Mesenchymal stem cell (in vitro differentiated cells and primary cell): ENCODE measurements at regions not wholly inside any gene's neighbourhood (a gene's known extent, or its start where the extent isn't known, plus 50 kb on each side); places are given as distances from the start of the nearest gene placed in this dataset.

Experiments used
- DNase-seq: peaks from one replicate; pipeline ENCODE4 v3.0.0-alpha.2; 2013
- H2AFZ ChIP-seq: one replicate; pipeline ENCODE4 v1.6.1; 2013; ENCODE audit warnings: low read depth, mild to moderate bottlenecking, control low read depth, inconsistent platforms, low read length, moderate library complexity
- H2AK5ac ChIP-seq: 2 replicates; pipeline ENCODE4 v1.6.1; 2013; ENCODE audit warnings: low read length, moderate library complexity, mild to moderate bottlenecking, inconsistent platforms; ENCODE audit not compliant: severe bottlenecking
- H2BK120ac ChIP-seq: one replicate; pipeline ENCODE4 v1.6.1; 2013; ENCODE audit warnings: low read depth, mild to moderate bottlenecking, inconsistent platforms, low read length, moderate library complexity
- H2BK12ac ChIP-seq, 2 experiments: one replicate each; pipeline ENCODE4 v1.6.1; 2013; ENCODE audit warnings: inconsistent platforms in 2 of 2, low read length in 2 of 2, mild to moderate bottlenecking in 2 of 2, moderate library complexity in 2 of 2, control low read depth in 1 of 2
- H2BK15ac ChIP-seq: one replicate; pipeline ENCODE4 v1.6.1; 2013; ENCODE audit warnings: mild to moderate bottlenecking, low read depth, inconsistent platforms; ENCODE audit not compliant: poor library complexity, severe bottlenecking
- H2BK5ac ChIP-seq: 2 replicates; pipeline ENCODE4 v1.6.1; 2013; ENCODE audit warnings: low read depth, mild to moderate bottlenecking, low read length, control low read depth, inconsistent platforms; ENCODE audit not compliant: poor library complexity, severe bottlenecking
- H3K14ac ChIP-seq, 2 experiments: one replicate each; pipeline ENCODE4 v1.6.1; 2013; ENCODE audit warnings: inconsistent platforms in 2 of 2, low read length in 2 of 2, control low read depth in 1 of 2, mild to moderate bottlenecking in 1 of 2, moderate library complexity in 1 of 2
- H3K18ac ChIP-seq, 2 experiments: one replicate each; pipeline ENCODE4 v1.6.1; 2013; ENCODE audit warnings: inconsistent platforms in 2 of 2, low read length in 2 of 2, control low read depth in 1 of 2, low read depth in 1 of 2, mild to moderate bottlenecking in 1 of 2
- H3K23ac ChIP-seq, 2 experiments: one replicate each; pipeline ENCODE4 v1.6.1; 2013; ENCODE audit warnings: inconsistent platforms in 2 of 2, low read length in 2 of 2, mild to moderate bottlenecking in 2 of 2, moderate library complexity in 2 of 2, control low read depth in 1 of 2
- H3K27ac ChIP-seq: 2 replicates; pipeline ENCODE4 v1.5.1; 2013; ENCODE audit warnings: mild to moderate bottlenecking, moderate library complexity, low read length, control low read depth, inconsistent platforms; ENCODE audit not compliant: poor library complexity, severe bottlenecking
- H3K27me3 ChIP-seq, 2 experiments: 2 replicates each; pipeline versions ENCODE4 v1.6.1 to v1.7.0; 2013; ENCODE audit warnings: low read length in 2 of 2, mild to moderate bottlenecking in 2 of 2, moderate library complexity in 2 of 2, control low read depth in 1 of 2, inconsistent platforms in 1 of 2; ENCODE audit not compliant: control insufficient read depth in 1 of 2, insufficient read depth in 1 of 2
- H3K36me3 ChIP-seq, 2 experiments: 2 replicates each; pipeline versions ENCODE4 v1.6.1 to v1.7.0; 2013; ENCODE audit warnings: low read length in 2 of 2, control low read depth in 1 of 2, inconsistent platforms in 1 of 2, low read depth in 1 of 2, mild to moderate bottlenecking in 1 of 2; ENCODE audit not compliant: insufficient read depth in 2 of 2, control insufficient read depth in 1 of 2
- H3K4ac ChIP-seq, 2 experiments: one replicate each; pipeline ENCODE4 v1.6.1; 2013; ENCODE audit warnings: inconsistent platforms in 2 of 2, low read length in 2 of 2, mild to moderate bottlenecking in 2 of 2, moderate library complexity in 2 of 2, control low read depth in 1 of 2, low read depth in 1 of 2
- H3K4me1 ChIP-seq: 2 replicates; pipeline ENCODE4 v1.6.1; 2013; ENCODE audit warnings: low read depth, low read length, control low read depth; ENCODE audit not compliant: control insufficient read depth, insufficient read depth
- H3K4me2 ChIP-seq: 2 replicates; pipeline ENCODE4 v1.6.1; 2013; ENCODE audit warnings: low read length, mild to moderate bottlenecking, inconsistent platforms; ENCODE audit not compliant: poor library complexity, severe bottlenecking
- H3K4me3 ChIP-seq, 2 experiments: 2 replicates each; pipeline versions ENCODE4 v1.5.1 to v1.7.0; 2013; ENCODE audit warnings: low read length in 2 of 2, mild to moderate bottlenecking in 2 of 2, control low read depth in 1 of 2, low read depth in 1 of 2; ENCODE audit not compliant: insufficient read depth in 1 of 2
- H3K79me1 ChIP-seq: replicated peaks from 2 replicates; pipeline ENCODE4 v1.6.1; 2013; ENCODE audit warnings: mild to moderate bottlenecking, control low read depth, low read length, inconsistent platforms; ENCODE audit not compliant: poor library complexity, severe bottlenecking
- H3K9ac ChIP-seq: 2 replicates; pipeline ENCODE4 v1.7.0; 2013; ENCODE audit warnings: mild to moderate bottlenecking, low read length, moderate library complexity
- H3K9me3 ChIP-seq: 2 replicates; pipeline ENCODE4 v1.7.0; 2013; ENCODE audit warnings: mild to moderate bottlenecking, low read length; ENCODE audit not compliant: control insufficient read depth
- H4K8ac ChIP-seq: one replicate; pipeline ENCODE4 v1.6.1; 2013; ENCODE audit warnings: inconsistent platforms, mild to moderate bottlenecking, low read length, moderate library complexity
- H4K91ac ChIP-seq: one replicate; pipeline ENCODE4 v1.6.1; 2013; ENCODE audit warnings: mild to moderate bottlenecking, low read length, inconsistent platforms
- WGBS: methylation state at CpG from one replicate; pipeline ENCODE4 v1.1.7; 2013; ENCODE audit warnings: mixed read lengths; 5-methylcytosine and 5-hydroxymethylcytosine counted together

DNA sequence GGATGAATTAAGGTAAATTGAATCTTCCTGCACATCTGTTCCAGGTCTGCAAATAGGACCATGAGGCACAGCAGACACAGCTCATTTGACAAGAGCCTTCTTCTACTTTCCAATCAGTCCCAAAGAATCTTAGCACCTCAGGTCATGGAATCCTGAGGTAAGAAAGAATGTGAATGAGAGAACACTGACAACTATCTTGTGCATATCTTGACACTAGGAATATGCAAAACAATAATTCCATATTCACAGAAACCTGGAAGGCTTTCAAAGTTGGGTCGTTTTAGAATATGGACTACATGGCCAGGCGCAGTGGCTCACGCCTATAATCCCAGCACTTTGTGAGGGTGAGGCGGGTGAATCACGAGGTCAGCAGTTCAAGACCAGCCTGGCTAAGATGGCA is 1009.4 kb upstream of the GOT2 start:
- WGBS = 93% methylated on average over 5 of the region's 5 CpGs
- Histone ChIP-seq H2BK12ac (no peak overlapping the region), H4K8ac (no peak overlapping the region), H3K9me3 (no peaks in the 10 kb centered on the region), H3K4ac (no peak overlapping the region), H3K18ac (no peak overlapping the region), H3K27me3 (no peaks in the 10 kb centered on the region), H3K9ac (no peak overlapping the region), H2BK120ac (no peak overlapping the region), H3K14ac (no peak overlapping the region), H3K36me3 (no peaks in the 10 kb centered on the region), H2AFZ (no peak overlapping the region), H3K4me2 (no peak overlapping the region), H2BK5ac (no peak overlapping the region), H3K79me1 (no peaks in the 10 kb centered on the region), H3K23ac (no peak overlapping the region), H2BK15ac (no peak overlapping the region), H3K4me1 (no peaks in the 10 kb centered on the region), H2AK5ac (no peak overlapping the region), H3K4me3 (no peak overlapping the region), H4K91ac (no peak overlapping the region), H3K27ac (no peak overlapping the region)
- DNase-seq = no peak

DNA sequence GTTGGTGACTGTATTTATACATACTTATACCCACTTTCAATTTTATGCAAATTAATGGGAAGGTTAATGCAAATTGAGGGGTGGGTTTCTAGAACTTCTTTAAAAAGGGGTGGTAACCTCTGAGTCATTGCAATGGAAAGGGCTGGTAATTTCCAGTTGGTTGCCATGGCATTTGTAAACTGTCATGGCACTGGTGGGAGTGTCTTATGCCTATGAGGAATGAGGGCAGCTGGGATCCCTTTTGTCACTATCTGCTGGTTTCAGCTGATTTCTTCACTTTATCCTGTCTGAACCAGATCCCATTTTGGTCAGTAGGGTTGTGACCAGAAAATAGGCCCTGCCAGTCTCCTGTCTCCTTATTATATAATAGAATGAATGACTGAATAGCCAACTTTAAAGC is 1006.7 kb upstream of the GOT2 start:
- no peak overlapping the region for H4K91ac ChIP-seq
- H2BK12ac ChIP-seq = no peak overlapping the region
- no peaks in the 10 kb centered on the region for H3K4me1 ChIP-seq
- no peak overlapping the region for H3K9ac ChIP-seq
- H3K4me3 ChIP-seq = no peak overlapping the region
- H3K27ac ChIP-seq = no peak overlapping the region
- H3K4ac ChIP-seq = no peak overlapping the region
- H2BK15ac ChIP-seq = no peak overlapping the region
- H3K79me1 ChIP-seq = no peaks in the 10 kb centered on the region
- H2BK5ac ChIP-seq = no peak overlapping the region
- no peak overlapping the region for H2AK5ac ChIP-seq
- H3K9me3 ChIP-seq = no peaks in the 10 kb centered on the region
- no peak overlapping the region for H2BK120ac ChIP-seq
- no peak overlapping the region for H3K14ac ChIP-seq
- H3K27me3 ChIP-seq = no peaks in the 10 kb centered on the region
- H3K23ac ChIP-seq = no peak overlapping the region
- no peak overlapping the region for H3K4me2 ChIP-seq
- DNase-seq = no peak
- H4K8ac ChIP-seq = no peak overlapping the region
- no peak overlapping the region for H3K18ac ChIP-seq
- H3K36me3 ChIP-seq = no peaks in the 10 kb centered on the region
- H2AFZ ChIP-seq = no peak overlapping the region

DNA sequence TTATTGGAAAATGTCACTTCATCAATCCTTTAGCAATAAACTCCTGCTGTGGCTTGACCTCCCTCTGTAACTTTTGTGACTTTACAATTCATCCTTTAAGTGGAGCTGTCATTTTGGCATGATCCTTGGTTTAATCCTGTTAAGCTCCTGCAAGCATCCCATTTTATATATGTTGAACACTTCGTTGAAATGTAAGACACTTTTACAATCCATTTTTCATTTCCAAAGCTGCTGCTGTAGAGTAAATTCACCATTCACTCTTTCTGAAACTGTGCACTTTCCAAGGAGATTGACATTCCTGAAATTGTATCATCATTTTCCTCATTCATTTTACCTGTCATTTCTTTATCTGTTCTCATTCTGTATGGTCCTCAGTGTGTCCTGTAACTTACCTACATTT is 1003.2 kb upstream of the GOT2 start:
- no peaks in the 10 kb centered on the region for H3K79me1 ChIP-seq
- H3K9ac ChIP-seq = no peak overlapping the region
- H3K4me1 ChIP-seq = no peaks in the 10 kb centered on the region
- H3K4me2 ChIP-seq = no peak overlapping the region
- no peak overlapping the region for H4K8ac ChIP-seq
- no peak overlapping the region for H2AFZ ChIP-seq
- 72% methylated on average over 1 of the region's 1 CpG for WGBS
- no peak overlapping the region for H3K4ac ChIP-seq
- H2AK5ac ChIP-seq = no peak overlapping the region
- no peak for DNase-seq
- no peak overlapping the region for H3K27ac ChIP-seq
- H3K23ac ChIP-seq = no peak overlapping the region
- no peak overlapping the region for H2BK15ac ChIP-seq
- no peaks in the 10 kb centered on the region for H3K9me3 ChIP-seq
- no peaks in the 10 kb centered on the region for H3K27me3 ChIP-seq
- no peak overlapping the region for H2BK120ac ChIP-seq
- H3K18ac ChIP-seq = no peak overlapping the region
- H4K91ac ChIP-seq = no peak overlapping the region
- no peak overlapping the region for H3K14ac ChIP-seq
- H3K4me3 ChIP-seq = no peak overlapping the region
- H2BK12ac ChIP-seq = no peak overlapping the region
- H3K36me3 ChIP-seq = no peaks in the 10 kb centered on the region
- H2BK5ac ChIP-seq = no peak overlapping the region

DNA sequence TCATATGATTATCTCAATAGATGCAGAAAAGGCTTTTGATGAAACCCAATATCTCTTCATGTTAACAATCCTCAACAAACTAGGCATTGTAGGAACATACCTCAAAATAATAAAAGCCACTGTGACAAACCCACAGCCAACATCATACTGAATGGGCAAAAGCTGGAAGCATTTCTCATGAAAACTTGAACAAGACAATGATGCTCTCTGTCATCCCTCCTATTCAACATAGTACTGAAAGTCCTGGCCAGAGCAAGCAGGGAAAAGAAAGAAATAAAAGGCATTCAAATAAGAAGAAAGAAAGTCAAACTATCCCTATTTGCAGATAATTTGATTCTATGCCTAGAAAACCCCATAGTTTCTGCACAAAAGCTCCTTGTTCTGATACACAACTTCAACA is 999.2 kb upstream of the GOT2 start:
- no peak overlapping the region for H2BK120ac ChIP-seq
- H3K18ac ChIP-seq = no peak overlapping the region
- no peak overlapping the region for H2BK5ac ChIP-seq
- H3K4ac ChIP-seq = no peak overlapping the region
- H4K8ac ChIP-seq = no peak overlapping the region
- H3K4me3 ChIP-seq = no peak overlapping the region
- no peak overlapping the region for H3K4me2 ChIP-seq
- H3K23ac ChIP-seq = no peak overlapping the region
- no peak overlapping the region for H3K14ac ChIP-seq
- H3K36me3 ChIP-seq = no peaks in the 10 kb centered on the region
- no peak overlapping the region for H2AK5ac ChIP-seq
- H2AFZ ChIP-seq = no peak overlapping the region
- no peaks in the 10 kb centered on the region for H3K79me1 ChIP-seq
- no peak overlapping the region for H4K91ac ChIP-seq
- DNase-seq = no peak
- no peaks in the 10 kb centered on the region for H3K27me3 ChIP-seq
- H3K27ac ChIP-seq = no peak overlapping the region
- H2BK12ac ChIP-seq = no peak overlapping the region
- H2BK15ac ChIP-seq = no peak overlapping the region
- H3K9me3 ChIP-seq = peaks cover 15% of the 10 kb centered on the region
- H3K9ac ChIP-seq = no peak overlapping the region
- no peaks in the 10 kb centered on the region for H3K4me1 ChIP-seq
